ENCODE measurements at regions not wholly inside any gene's neighbourhood (a gene's known extent, or its start where the extent isn't known, plus 50 kb on each side); places are given as distances from the start of the nearest gene placed in this dataset.

GRCh38 chr16:74123195-74123594 lies 173.4 kb upstream of the PSMD7 start:
- no peak for TF ChIP-seq GABPA (IDR thresholded peaks at IDR 0.05; ENCODE audit: borderline replicate concordance, insufficient read depth, low read length)
- no peak for TF ChIP-seq CBX5 (IDR thresholded peaks at IDR 0.05; ENCODE audit: low read depth, low read length)
- TF ChIP-seq CTCF (IDR thresholded peaks at IDR 0.05; ENCODE audit: control extremely low read depth in 1 of 3, insufficient read depth in 1 of 3, low read depth in 1 of 3, low read length in 3 of 3) = no peak
- no peak for TF ChIP-seq EZH2 (IDR thresholded peaks at IDR 0.05; ENCODE audit: low read depth, low read length, severe bottlenecking)
- TF ChIP-seq YY1 (IDR thresholded peaks at IDR 0.05; ENCODE audit: low read depth, low read length) = no peak
- TF ChIP-seq TAF1 (IDR thresholded peaks at IDR 0.05; ENCODE audit: low read depth, low read length) = no peak

Data from H1 (cell line).